GM12892 (cell line): ENCODE measurements at regions not wholly inside any gene's neighbourhood (a gene's known extent, or its start where the extent isn't known, plus 50 kb on each side); places are given as distances from the start of the nearest gene placed in this dataset.

Source experiments
- POLR2A ChIP-seq: IDR thresholded peaks from 2 replicates; pipeline ENCODE4 v1.6.1; 2011; ENCODE audit warnings: low read depth, low read length, control low read depth
- POLR2AphosphoS5 ChIP-seq: IDR thresholded peaks from 2 replicates; pipeline ENCODE4 v1.6.1; 2011; ENCODE audit warnings: low read depth, low read length, control low read depth
- TAF1 ChIP-seq: IDR thresholded peaks from 2 replicates; pipeline ENCODE4 v1.6.1; 2011; ENCODE audit warnings: low read depth, mild to moderate bottlenecking, control low read depth, low read length, borderline replicate concordance

- TF ChIP-seq POLR2A (no peak), POLR2AphosphoS5 (no peak), TAF1 (no peak)
Measured at GRCh38 chr1:199545780-199546179, 481.7 kb upstream of the NR5A2 start.
